HG03175 (cell line): ENCODE measurements at regions not wholly inside any gene's neighbourhood (a gene's known extent, or its start where the extent isn't known, plus 50 kb on each side); places are given as distances from the start of the nearest gene placed in this dataset.

Source experiments
- ATAC-seq: cut with Tn5 transposase; IDR thresholded peaks from one replicate; pipeline ENCODE4 v1.9.1; 2021; ENCODE audit warnings: mild to moderate bottlenecking, moderate library complexity; ENCODE audit not compliant: unreplicated experiment

DNA sequence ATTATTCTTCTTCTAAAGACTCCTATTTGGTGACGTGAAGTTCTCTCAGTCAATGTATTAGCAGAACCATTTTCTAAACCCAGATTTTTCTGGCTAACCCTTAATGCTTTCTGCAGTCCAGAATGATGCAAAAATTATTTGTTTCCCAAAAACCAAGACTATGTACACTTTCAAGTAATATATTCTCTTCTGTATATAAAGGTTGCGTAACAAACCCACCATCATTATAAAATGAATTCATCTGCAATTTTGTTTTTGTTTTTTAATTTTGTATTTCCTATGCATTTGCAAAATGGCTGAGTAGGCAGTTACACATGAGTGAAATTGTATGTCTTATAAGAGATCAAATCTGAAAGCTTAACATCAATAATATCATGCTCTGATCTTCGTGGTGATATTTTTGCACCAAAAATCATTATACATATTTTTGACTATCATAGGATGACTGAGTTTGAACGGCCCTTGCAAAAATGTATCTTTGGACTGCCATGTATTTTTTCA, 593.6 kb downstream of the ZIC1 start:
- no peak for ATAC-seq

DNA sequence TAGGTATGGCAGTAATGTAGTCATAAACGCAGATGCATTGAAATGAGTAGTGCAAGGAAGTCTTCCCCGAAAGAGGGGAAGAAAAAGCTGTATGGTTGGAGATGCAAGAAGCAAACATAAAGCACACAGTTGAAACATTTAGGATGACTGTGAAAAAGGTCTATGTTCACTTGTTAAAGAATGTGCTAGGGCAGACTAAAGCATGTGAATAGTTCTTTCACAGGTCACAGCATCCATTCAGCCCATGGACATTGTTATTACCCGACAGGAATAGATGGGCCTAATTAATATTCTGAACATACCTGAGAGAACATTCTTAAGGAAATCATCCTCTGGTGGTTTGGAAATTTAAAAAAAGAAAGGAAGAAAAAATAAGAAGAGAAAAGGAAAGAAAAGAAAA, 595.2 kb downstream of the ZIC1 start:
- ATAC-seq: no peak

DNA sequence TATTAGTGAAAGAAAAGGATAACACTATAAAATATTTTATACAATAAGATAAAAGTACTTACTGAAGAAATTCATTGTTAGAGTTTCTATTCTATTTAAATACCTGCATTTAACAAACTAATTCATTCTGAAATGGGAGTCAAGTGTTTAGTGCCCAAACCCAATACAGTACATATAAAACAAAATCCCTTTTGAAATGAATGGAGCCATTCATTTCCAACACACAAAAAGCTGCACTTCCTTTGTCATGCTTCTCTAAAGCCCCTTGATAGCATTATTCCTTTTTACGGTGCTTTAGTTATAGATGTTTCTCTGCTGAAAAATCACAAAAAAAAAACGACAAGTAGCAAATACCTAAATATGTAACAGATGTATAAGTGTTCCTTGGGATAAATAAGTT, 596.3 kb downstream of the ZIC1 start:
- ATAC-seq: no peak

DNA sequence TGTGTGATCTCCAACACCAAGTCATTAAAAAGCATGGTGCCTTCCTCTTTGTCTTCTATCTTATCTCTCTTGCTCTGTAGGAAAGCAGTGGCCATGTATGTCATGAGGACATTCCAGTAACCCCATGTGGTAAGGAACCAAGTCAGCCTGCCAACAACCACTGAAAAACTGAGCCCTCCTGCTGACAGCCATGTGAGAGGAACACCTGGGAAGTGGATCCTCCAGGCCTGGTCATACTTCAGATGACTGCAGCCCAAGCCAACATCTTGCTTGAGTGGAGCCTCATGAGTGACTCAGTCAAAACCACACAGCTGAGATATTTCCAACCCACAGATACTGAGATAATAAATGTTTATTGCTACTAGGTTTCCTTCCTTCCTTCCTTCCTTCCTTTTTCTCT, 597.3 kb downstream of the ZIC1 start:
- ATAC-seq: no peak

DNA sequence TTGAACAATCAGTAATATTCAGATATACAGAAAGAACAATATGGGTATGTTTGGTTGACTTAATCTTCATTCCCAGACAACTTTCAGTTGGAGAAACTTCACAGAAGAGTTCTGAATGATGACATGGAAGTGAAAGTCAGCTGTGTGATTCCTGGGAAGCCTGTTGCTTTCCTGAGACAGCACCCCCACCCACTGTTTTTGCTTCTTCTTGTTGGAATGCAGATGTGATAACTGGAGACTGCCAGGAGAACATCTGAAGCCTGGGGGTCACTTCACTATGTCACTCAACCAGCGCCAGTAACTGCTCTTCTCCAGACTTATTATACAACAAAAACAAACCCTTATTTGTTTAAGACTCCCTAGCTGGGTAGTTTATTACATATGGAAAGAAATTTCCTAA, 599.4 kb downstream of the ZIC1 start:
- no peak for ATAC-seq

DNA sequence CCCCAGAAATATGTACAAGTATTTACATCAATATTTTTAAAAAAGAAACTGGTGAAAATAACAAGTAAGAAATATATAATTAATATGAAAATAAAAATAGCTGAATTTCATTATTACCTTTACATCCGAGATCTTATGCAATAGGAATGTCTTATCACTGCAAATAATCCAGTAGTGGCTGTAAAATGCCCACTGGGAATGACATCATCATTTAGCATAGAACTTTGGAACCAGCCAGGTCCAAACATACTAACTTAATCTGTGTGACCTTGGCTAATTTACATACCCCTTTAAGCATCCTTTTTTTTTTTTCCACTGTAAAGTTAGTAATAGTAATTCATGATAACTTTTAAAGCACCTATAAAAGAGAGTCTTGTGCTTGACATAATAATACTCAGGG, 611.7 kb downstream of the ZIC1 start:
- no peak for ATAC-seq

DNA sequence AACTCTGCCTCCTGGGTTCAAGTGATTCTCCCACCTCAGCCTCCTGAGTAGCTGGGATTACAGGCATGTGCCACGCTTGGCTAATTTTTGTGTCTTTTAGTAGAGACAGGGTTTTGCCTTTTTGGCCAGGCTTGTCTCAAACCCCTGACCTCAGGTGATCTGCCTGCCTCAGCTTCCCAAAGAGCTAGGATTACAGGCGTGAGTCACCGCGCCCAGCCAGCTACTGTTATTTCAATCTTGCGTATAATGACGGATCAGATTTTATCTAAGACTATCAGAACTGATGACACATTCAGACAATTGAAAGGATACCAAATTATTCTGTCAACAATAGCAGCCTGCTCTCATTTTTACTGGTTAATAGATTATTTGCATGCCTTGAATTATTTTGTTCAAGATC, 612.2 kb downstream of the ZIC1 start:
- no peak for ATAC-seq

DNA sequence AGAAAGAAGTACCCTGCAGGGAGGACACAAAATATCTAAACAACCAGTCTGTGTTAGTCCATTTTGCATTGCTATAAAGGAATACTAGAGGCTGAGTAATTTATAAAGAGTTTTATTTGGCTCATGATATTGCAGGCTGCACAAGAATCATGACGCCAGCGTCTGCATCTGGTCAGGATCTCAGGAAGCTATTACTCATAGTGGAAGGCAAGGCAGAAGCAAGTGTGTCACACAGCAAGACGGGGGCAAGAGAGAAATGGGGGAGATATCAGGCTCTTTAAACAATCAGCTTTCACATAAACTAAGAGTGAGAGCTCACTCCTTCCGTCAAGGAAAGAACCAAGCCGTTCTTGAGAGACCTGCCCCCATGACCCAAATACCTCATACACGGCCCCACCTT, 614.8 kb downstream of the ZIC1 start:
- ATAC-seq: no peak

DNA sequence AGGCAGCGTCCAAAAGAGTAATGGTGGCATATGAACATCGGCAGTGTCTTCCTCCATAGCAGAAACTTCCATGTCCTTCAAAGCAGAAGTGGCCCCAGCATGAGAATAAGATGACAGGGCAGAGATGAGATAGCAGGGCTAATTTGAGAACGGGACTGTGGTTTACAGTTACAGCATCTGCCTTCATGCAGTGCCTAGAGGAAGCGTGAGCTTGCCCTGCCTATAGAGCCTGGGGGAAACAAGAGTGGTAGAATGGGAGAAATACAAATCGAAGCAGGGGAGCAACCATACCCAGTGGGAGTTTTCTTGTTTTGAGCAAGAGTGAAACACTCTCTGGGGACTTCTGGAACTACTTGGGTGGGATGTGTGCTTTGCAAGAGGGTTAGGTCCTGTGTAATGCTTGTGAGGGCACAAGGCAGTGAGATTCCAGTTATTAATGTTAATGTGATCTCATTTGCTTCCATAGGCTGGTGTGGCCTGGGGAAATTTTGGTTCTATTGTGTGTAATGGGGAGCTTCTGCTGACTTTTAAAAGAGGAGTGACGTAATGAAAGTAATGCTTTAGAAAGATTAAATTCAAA, 616.9 kb downstream of the ZIC1 start:
- ATAC-seq: no peak

DNA sequence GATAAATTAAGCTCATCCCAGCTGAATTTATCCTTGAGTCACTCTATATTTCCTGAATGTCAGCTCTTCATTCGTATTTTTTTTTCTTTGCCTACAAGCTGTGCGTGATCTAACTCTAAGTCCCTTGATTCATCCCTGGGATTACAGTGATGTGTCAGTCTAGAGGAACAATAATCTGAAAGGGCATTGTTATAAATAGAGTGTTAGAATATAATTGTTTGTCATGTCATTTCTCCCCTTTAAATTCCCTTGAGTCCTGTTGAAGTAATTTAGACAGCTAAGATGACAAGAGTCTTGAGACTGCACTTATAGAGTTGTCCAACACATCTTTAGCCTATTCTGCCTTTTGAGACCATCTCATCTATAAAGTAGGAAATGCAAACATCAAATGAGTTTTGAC, 621.8 kb downstream of the ZIC1 start:
- no peak for ATAC-seq

DNA sequence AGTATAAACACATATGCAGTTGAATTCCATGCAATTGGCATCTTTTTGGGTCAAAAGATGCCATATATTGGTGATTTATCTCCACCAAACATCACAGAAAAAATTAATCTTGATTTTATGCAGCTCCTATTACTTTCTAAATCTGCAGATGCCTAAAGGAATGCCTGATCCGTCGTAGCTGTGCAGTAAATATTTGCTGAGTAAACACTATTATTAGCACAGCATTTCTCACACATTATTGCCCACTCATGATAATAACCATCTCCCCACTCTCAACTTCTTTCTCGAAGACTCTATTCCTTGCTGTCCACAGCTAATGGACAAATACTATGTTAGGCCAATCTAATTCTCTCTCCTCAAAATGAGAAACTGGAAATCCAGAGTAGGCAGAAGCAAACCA, 625.2 kb downstream of the ZIC1 start:
- ATAC-seq: no peak

DNA sequence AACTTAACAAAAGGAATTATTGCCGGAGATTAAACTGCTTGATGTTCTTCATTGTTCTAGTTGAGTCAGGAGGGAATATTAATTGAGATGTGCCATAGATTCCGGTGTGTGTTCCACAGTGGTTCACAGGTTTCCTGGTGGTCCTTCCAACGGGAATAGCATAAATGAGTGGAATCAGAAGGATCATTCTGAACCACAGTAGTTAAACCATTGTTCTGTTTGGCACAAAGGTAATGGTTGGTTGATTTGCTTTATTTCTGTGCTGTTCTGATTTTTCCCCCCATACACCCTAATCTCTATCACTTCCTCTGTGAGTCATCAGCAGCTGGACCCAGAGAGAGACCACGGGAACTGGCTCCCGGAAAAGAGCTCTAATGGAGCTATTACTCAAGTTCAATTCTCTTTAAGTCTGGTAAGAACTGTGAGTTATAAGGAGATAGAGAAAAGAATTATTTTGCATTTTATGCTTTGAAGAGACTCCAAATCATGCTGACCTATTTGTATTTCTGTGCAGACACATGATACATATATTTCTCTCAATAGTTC, 627.2 kb downstream of the ZIC1 start:
- ATAC-seq: no peak

DNA sequence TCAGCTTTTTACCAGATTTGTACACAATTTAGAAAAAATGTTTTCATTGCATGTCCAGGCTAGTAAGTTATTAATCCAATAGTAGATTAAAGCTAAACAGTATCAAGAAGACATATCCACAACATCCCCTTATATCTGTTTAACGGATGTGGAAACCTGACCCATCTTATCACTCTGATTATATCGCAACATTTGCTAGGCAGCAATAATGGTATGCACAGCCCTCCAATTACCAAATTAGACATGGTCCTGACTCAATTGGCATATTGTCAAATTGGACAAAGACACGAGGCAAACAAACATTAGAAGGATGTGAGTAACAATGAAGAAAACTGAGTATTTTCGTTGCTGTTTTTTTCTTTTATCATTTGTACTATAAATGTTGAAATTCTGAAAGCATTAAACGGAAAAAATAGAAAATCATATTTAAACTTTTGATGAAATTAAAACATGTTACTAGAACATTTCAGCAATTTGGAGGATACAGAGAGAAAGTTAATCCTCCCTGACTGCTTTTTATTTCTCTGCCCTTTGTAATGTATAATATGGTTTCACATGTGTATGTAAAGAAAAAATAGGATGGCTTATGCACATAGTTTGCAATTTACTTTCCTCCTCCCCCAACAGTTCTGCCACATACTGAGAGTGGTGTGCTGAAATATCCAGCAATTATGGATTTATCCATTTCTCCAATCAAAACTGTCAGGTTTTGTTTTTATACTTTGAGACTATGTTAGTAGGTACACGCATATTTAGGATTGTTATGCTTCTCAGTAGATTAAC, 633.7 kb downstream of the ZIC1 start:
- ATAC-seq: no peak

DNA sequence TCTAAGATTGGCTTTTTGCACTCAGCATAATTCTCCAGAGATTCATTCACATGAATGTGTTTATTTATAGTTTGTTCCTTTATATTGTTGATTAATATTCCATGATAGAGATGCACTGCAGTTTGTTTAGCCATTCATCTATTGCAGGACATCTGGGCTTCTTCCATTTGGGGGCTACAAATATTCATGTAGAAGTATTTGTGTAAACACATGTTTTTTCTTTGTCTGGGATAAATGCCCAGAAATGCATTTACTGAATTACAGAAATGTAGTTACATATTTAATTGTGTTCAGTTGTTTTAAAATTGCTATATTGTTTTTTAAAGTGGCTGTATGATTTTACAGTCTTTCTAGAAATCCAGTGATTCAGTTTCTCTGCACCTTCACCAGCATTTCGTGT, 635.0 kb downstream of the ZIC1 start:
- ATAC-seq: no peak

DNA sequence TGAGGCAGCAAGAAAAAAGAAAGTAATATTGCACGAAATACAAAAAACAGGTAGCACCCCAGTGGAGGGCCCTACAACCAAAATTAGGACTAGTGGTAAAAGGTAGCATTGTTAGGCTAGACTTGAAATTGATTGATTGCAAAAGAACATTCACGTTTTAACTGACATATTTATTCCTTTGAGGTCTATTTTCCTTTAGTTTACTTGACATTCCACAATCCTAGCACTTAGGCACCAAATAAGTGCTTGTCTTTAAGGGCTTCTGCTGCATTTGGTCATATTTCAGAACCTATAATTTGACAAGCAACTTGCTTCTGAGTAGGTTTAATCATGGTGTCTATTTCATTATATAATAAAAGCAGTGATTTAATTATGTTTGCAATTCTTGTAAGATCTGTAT, 642.7 kb upstream of the AGTR1 start:
- ATAC-seq: no peak

DNA sequence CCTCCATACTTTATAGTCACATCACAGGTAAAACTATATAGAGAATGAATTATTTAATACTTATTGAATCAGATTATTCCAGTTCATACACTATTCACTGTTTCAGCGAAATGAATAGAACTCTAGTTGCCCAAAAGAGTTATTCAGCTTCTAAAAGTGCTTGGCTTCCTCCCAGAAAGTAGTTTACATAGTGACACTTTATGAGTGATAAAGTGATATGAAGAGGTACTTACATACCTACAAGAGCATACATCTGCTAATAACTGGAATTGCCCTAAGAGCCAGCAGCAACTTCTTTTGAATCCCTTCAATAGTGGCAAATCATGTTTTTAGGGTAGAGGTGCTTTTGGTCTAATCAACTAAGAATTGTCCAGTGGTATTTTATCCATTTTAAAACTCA, 635.1 kb upstream of the AGTR1 start:
- ATAC-seq: no peak

DNA sequence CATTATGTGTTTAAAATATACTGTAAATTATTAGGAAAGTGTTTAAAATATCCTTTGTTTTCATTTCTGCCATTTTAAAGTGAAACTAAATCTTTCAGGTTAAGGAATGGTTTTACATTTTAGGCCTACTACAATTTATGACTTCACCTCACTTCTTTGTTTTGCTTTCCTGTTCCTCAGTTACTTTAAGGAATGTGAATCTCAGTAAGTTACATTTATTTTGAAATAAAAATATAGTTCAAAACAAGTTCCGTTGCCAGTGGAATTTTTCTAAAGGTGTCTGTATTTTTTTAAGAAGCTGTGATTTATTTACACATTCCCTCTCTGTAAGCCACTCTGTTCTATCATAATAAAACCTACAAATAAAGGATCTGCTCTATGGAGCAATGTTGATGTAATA, 630.9 kb upstream of the AGTR1 start:
- no peak for ATAC-seq

DNA sequence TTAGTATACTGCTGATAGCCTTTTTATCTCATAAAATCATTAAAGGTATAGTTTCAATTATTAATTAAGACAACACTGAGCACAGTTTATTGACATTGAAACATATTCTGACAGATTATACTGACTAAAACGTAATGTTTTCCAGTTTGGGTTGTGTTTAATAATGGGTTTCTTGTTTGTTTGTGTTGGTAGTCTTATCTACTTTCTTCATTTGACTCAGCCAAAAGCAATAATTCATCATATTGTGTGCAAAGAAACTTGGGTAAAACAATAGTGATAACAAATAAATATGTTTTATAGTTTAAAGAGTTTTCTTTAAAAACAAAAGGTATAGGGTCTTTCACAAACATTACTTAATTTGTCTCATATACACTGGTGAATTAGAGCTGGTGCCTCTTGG, 629.2 kb upstream of the AGTR1 start:
- ATAC-seq: no peak

DNA sequence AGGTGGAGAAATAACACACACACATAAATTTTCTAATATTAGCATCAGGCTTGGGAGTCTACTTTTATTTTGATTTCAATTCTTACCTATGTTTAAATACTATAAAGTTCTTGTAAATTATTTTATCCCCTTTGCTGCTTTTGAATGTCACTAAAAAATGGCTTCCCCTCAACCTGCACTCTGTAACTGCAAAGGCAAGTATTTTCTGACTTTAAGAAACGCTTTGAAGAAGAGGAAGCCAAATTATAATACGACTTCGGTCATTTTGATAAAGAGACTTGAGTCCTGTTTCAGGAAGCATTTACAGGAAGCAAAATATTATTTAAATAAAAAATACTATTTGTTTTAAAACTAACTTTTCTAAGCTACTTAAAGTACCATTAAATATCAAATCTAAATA, 627.7 kb upstream of the AGTR1 start:
- ATAC-seq: no peak

DNA sequence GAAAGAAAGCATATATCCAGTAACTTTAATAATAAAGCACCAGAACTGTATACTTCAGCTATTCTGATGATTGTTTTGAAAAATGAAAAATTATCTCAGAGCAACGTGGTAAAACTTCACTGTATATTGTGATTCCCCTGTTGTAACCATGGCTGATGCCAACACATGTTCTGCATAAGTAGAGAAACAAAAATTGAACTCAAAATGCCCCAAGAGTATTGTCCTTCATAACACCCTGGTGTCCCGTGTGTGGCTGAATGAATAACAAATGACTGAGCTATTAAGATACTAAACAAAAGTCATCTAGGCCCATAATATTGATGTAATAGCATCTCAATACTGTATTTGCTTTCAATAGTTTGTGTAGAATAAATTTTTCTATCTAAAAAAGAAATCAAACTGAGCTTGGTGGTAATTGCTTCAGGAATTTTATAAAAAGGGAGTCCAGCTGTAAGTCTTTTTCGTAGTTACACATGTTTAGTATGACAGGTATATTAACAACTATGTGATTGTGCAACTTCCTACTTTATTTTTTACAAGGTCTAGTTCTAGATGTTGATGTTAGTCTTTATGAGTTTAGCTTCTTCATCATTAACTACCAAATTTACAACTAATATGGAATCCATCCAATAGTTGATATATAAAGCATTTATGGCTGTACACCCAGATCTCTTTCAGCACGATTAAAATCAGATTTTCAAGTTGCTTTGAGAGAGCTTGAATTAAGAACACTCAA, 623.8 kb upstream of the AGTR1 start:
- no peak for ATAC-seq

DNA sequence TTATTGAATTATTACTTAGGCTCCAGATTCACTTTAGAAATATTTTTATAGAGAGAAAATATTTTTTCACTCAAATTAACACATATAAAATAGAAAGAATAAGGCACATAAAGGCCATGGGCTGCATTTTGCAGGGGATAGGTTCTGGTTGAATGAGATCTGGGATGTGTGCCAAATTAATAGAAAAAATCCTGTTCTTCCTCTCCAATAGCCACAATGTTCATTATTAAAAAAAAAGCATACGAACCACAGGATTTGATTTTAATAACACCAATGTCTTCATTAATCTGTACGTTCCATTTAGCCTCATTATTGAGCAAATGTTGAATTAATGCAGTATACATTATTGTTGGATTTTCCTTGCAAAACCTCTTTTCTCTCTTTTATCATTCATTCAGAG, 622.8 kb upstream of the AGTR1 start:
- no peak for ATAC-seq
